ENCODE measurements at regions not wholly inside any gene's neighbourhood (a gene's known extent, or its start where the extent isn't known, plus 50 kb on each side); places are given as distances from the start of the nearest gene placed in this dataset.

DNA sequence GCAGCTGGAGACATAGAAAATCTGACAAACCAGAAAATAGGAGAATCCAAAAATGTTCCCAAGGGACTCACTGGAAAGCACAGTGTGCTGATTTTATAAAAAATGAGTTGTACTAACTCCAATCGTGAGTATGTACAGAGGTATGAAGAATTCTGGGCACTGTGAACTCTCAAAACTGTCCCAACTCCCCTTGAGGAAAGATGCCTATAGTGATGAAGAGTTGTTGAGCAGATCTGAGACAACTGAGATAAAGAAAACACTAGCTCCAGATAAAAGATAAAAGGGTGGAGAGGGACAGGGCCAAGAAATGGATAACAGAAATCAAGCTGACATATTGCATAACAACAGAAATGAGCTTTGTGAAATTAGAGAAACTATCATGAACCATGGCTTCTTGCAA lies 481.4 kb downstream of the MAFB start (continued):
- TF ChIP-seq RFX5 (IDR thresholded peaks at IDR 0.05; ENCODE audit: borderline replicate concordance, low read depth, low read length): no peak
- TF ChIP-seq TAF7 (optimal IDR thresholded peaks at IDR 0.05; ENCODE audit: borderline replicate concordance, low read depth, low read length): no peak
- TF ChIP-seq YY1 (IDR thresholded peaks at IDR 0.05; ENCODE audit: low read depth, low read length): no peak
